Heart left ventricle (tissue), 13 donors: ENCODE measurements at regions not wholly inside any gene's neighbourhood (a gene's known extent, or its start where the extent isn't known, plus 50 kb on each side); places are given as distances from the start of the nearest gene placed in this dataset.

Experiments used
- CTCF ChIP-seq, 12 donors: fragments of 200-600 bp; sonication (generic) in 4 of 12; IDR thresholded peaks; one replicate each; pipeline versions ENCODE4 v1.5.0 to v1.8.0; 2018 to 2022; ENCODE audit warnings: antibody characterized with exemption in 12 of 12, mild to moderate bottlenecking in 5 of 12
- POLR2A ChIP-seq, 2 donors: fragments of 450-650 bp; IDR thresholded peaks; one replicate each; pipeline ENCODE4 v1.6.1; 2017; ENCODE audit warnings: antibody characterized with exemption in 2 of 2, mild to moderate bottlenecking in 2 of 2, moderate library complexity in 2 of 2
- donor health status: ischemic (EF 13 %, LVEDD 7.1; RV severe dilation, severe dysfunction).
- donor health status: DM: no; HTN: yes; CAD: no.
- donor health status: DM: no; HTN: no; CAD: no.
- donor health status: ischemic (EF 25% LVEDD 6.9; RV normal size, moderate dysfunction).
- donor health status: ischemic (EF 25% LVEDD 5.7; RV mildly dilated, moderate dysfunction).
- donor health status: ischemic (EF 35%, LVEDD 5.7; RV mildly dilated, moderate dysfunction).
- donor health status: nonischemic (EF 11% LVEDD 7.7; RV severe dilation, severe dysfunction).
- donor health status: DM: yes; HTN: yes; CAD: no.
- donor health status: PGD.
- donor health status: ischemic (EF 29% LVEDD 5.4; RV normal size, mild dysfunction).
- donor health status: nonischemic (EF 23%, LVEDD 6.1; RV moderate dilation, normal function).

DNA sequence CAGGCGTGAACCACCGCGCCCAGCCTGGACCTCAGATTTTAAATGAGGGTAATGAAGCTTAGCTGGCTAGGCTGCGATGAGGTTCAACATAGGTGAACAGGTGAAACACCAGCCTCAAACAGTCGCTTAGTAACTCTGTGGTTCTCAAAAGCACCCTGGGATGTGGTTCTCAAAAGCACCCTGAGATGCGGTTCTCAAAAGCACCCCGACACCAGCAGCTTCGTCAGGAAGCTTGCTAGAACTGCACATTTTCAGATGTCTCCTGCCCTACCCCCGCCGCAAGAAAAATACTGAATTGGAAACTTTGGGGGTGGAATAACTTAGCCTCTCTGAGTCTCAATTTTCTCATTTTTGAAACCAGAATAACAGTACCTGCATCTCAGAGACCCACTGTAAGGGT, 86.7 kb upstream of the XYLT1 start:
- TF ChIP-seq CTCF (IDR thresholded peaks at IDR 0.05) (no peak), POLR2A (IDR thresholded peaks at IDR 0.05) (no peak)
